ENCODE measurements at regions not wholly inside any gene's neighbourhood (a gene's known extent, or its start where the extent isn't known, plus 50 kb on each side); places are given as distances from the start of the nearest gene placed in this dataset.

- no peak for FAIRE-seq
Observed at GRCh38 chr4:62204136-62204535, 1004.0 kb downstream of the ADGRL3 start.

GRCh38 chr4:62199291-62199810 is 999.2 kb downstream of the ADGRL3 start:
- H3K79me2 ChIP-seq (ENCODE audit: control insufficient read depth, insufficient read depth, low read length) = no peaks in the 10 kb centered on the region
- H2AFZ ChIP-seq (ENCODE audit: control insufficient read depth, low read length) = no peak overlapping the region
- no peak overlapping the region for H3K9ac ChIP-seq (ENCODE audit: control insufficient read depth, extremely low read depth, insufficient read depth, low read length)
- no peaks in the 10 kb centered on the region for H3K36me3 ChIP-seq (ENCODE audit: control insufficient read depth in 2 of 2, extremely low read depth in 1 of 2, insufficient read depth in 2 of 2, low read length in 2 of 2)
- no peak overlapping the region for H3K27ac ChIP-seq (ENCODE audit: control insufficient read depth, insufficient read depth, low read length)
- no peaks in the 10 kb centered on the region for H3K9me3 ChIP-seq (ENCODE audit: control insufficient read depth, low read depth, low read length)
- no peak overlapping the region for H3K4me3 ChIP-seq (ENCODE audit: control insufficient read depth in 2 of 3, extremely low read depth in 1 of 3, insufficient read depth in 2 of 3, low read depth in 1 of 3, low read length in 3 of 3)
- H3K4me2 ChIP-seq (ENCODE audit: control insufficient read depth, extremely low read depth, insufficient read depth, low read depth, low read length) = no peak overlapping the region
- DNase-seq (ENCODE audit: low read depth, low spot score) (no peak), FAIRE-seq (no peak)
- H4K20me1 ChIP-seq (ENCODE audit: control insufficient read depth, extremely low read depth, insufficient read depth, low read length) = no peaks in the 10 kb centered on the region
- no peaks in the 10 kb centered on the region for H3K4me1 ChIP-seq (ENCODE audit: control insufficient read depth, extremely low read depth, insufficient read depth, low read length)
- no peaks in the 10 kb centered on the region for H3K9me1 ChIP-seq (ENCODE audit: control insufficient read depth, extremely low read depth, insufficient read depth, low read length)
- dilution Hi-C loops (cut with MboI; ENCODE audit: extremely low pct_ligation_motif_present, low sequenced_read_pairs) = no loop called here
- TF ChIP-seq EZH2 (IDR thresholded peaks at IDR 0.05; ENCODE audit: low read length) (no peak), CTCF (optimal IDR thresholded peaks at IDR 0.05 in 1 of 3, IDR thresholded peaks at IDR 0.05 in 1 of 3, conservative IDR thresholded peaks at IDR 0.05 in 1 of 3; ENCODE audit: extremely low read depth in 1 of 3, insufficient read depth in 2 of 3, low read length in 3 of 3) (no peak)
- H3K27me3 ChIP-seq (ENCODE audit: control insufficient read depth, extremely low read depth, insufficient read depth, low read length) = no peaks in the 10 kb centered on the region

More at GRCh38 chr4:62204136-62204535, 1004.0 kb downstream of the ADGRL3 start:
- Histone ChIP-seq H3K27me3 (ENCODE audit: control insufficient read depth, extremely low read depth, insufficient read depth, low read length) (no peaks in the 10 kb centered on the region), H4K20me1 (ENCODE audit: control insufficient read depth, extremely low read depth, insufficient read depth, low read length) (no peaks in the 10 kb centered on the region), H3K9me1 (ENCODE audit: control insufficient read depth, extremely low read depth, insufficient read depth, low read length) (no peaks in the 10 kb centered on the region), H3K27ac (ENCODE audit: control insufficient read depth, insufficient read depth, low read length) (no peak overlapping the region), H3K4me3 (ENCODE audit: control insufficient read depth in 2 of 3, extremely low read depth in 1 of 3, insufficient read depth in 2 of 3, low read depth in 1 of 3, low read length in 3 of 3) (no peak overlapping the region), H3K9ac (ENCODE audit: control insufficient read depth, extremely low read depth, insufficient read depth, low read length) (no peak overlapping the region), H3K36me3 (ENCODE audit: control insufficient read depth in 2 of 2, extremely low read depth in 1 of 2, insufficient read depth in 2 of 2, low read length in 2 of 2) (no peaks in the 10 kb centered on the region), H3K9me3 (ENCODE audit: control insufficient read depth, low read depth, low read length) (no peaks in the 10 kb centered on the region), H3K4me2 (ENCODE audit: control insufficient read depth, extremely low read depth, insufficient read depth, low read depth, low read length) (no peak overlapping the region), H3K4me1 (ENCODE audit: control insufficient read depth, extremely low read depth, insufficient read depth, low read length) (no peaks in the 10 kb centered on the region), H2AFZ (ENCODE audit: control insufficient read depth, low read length) (no peak overlapping the region), H3K79me2 (ENCODE audit: control insufficient read depth, insufficient read depth, low read length) (no peaks in the 10 kb centered on the region)
- TF ChIP-seq EZH2 (IDR thresholded peaks at IDR 0.05; ENCODE audit: low read length) = no peak
- no peak for TF ChIP-seq CTCF (optimal IDR thresholded peaks at IDR 0.05 in 1 of 3, IDR thresholded peaks at IDR 0.05 in 1 of 3, conservative IDR thresholded peaks at IDR 0.05 in 1 of 3; ENCODE audit: extremely low read depth in 1 of 3, insufficient read depth in 2 of 3, low read length in 3 of 3)
- dilution Hi-C loops (cut with MboI; ENCODE audit: extremely low pct_ligation_motif_present, low sequenced_read_pairs) = no loop called here
- DNase-seq (ENCODE audit: low read depth, low spot score) = no peak

All from keratinocyte (primary cell).